ENCODE measurements at regions not wholly inside any gene's neighbourhood (a gene's known extent, or its start where the extent isn't known, plus 50 kb on each side); places are given as distances from the start of the nearest gene placed in this dataset.

DNA sequence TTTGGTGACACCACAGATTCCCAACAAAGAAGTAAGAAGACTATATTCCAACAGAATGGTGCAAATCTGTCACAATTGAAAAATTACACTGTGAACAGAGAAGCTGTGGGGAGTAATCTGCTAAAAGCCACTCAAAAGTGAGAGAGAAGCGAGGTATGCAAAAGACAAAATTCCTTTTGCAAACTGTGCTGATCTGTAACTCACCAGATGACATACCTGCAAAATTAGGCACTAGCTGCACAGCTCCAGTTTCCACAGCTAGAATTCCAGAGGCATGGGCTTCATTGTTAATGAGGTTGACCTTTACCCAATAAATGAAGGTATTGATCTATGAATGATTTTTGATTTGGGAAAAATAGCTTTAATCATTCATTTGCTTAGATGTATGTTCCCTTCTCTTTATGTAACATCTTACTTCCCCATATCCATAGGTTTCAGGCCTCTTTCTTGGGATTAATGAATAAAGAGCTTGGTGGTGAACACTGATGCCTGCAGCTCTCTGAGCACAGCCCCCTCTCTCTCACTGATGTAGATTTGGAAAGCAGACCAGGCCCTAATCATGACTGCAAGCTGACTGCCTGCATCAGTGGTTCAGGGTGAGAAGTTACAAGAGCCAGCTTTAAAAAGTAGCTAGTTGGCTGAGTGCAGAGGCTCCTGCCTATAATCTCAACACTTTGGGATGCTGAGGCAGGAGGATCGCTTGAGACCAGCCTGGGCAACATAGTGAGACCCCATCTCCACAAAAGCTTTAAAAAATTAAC lies 85.2 kb downstream of the LACC1 start:
- no peak for TF ChIP-seq ZNF274 (IDR thresholded peaks at IDR 0.05; ENCODE audit: low read depth, low read length)
- no peak for TF ChIP-seq YY1 (IDR thresholded peaks at IDR 0.05; ENCODE audit: insufficient read depth, insufficient read length)
